ENCODE measurements at regions not wholly inside any gene's neighbourhood (a gene's known extent, or its start where the extent isn't known, plus 50 kb on each side); places are given as distances from the start of the nearest gene placed in this dataset.
A peak's percentile ranks its signal among the peaks of the same experiment; 100 is the strongest.

- H3K27me3 ChIP-seq (ENCODE audit: control insufficient read depth in 2 of 2, insufficient read depth in 2 of 2, low read length in 2 of 2), result no peaks in the 10 kb centered on the region
- H3K4me2 ChIP-seq (ENCODE audit: insufficient read depth, low read length), result no peak overlapping the region
- no peaks in the 10 kb centered on the region for H4K20me1 ChIP-seq (replicated peaks; ENCODE audit: control insufficient read depth, extremely low read depth, insufficient read depth, low read length)
- no peak for DNase-seq (ENCODE audit: low read depth, low spot score)
- H3K9me3 ChIP-seq (replicated peaks; ENCODE audit: control insufficient read depth, insufficient read depth, low read length), result no peaks in the 10 kb centered on the region
- H3K9ac ChIP-seq (replicated peaks; ENCODE audit: extremely low read depth, insufficient read depth, low read length), result no peak overlapping the region
- ChIA-PET POLR2A (no interaction called here), CTCF (interaction anchor here (0.6 kb wide), 2 partner anchors 11 to 120 kb away, joined by 3 read pairs; no protein-coding TSS in a partner anchor)
- no peak overlapping the region for H3K4me3 ChIP-seq (replicated peaks in 1 of 3; ENCODE audit: insufficient read depth in 1 of 3, low read depth in 1 of 3, low read length in 3 of 3)
- no peak overlapping the region for H3K27ac ChIP-seq (ENCODE audit: insufficient read depth, low read depth, low read length)
- H3K4me1 ChIP-seq (ENCODE audit: control insufficient read depth, extremely low read depth, insufficient read depth, low read length), result no peaks in the 10 kb centered on the region
- H3K9me1 ChIP-seq (replicated peaks; ENCODE audit: control insufficient read depth, extremely low read depth, insufficient read depth, low read length), result no peaks in the 10 kb centered on the region
- H3K36me3 ChIP-seq (ENCODE audit: control insufficient read depth in 2 of 2, extremely low read depth in 1 of 2, insufficient read depth in 2 of 2, low read length in 2 of 2), result no peaks in the 10 kb centered on the region
- TF ChIP-seq EZH2 (IDR thresholded peaks at IDR 0.05; ENCODE audit: borderline replicate concordance, low read depth, low read length, severe bottlenecking), result no peak
- peak; percentile 10 to 24 for TF ChIP-seq CTCF (IDR thresholded peaks at IDR 0.05; ENCODE audit: extremely low read depth in 1 of 2, insufficient read depth in 1 of 2, low read depth in 1 of 2, low read length in 2 of 2)
- no peak for TF ChIP-seq GATA2 (IDR thresholded peaks at IDR 0.05; ENCODE audit: insufficient read depth, insufficient read length, low read depth, low read length)
- intact Hi-C loops (cut with micrococcal nuclease) (loop anchor here (5.0 to 10.0 kb wide), 2 partner anchors 122 to 696 kb away; no protein-coding TSS in a partner anchor), dilution Hi-C loops (cut with MboI; ENCODE audit: extremely low pct_ligation_motif_present, low sequenced_read_pairs) (no loop called here)
- no peak for FAIRE-seq
- BruUV-seq (replicated peaks), result no TSS peak
- no peak overlapping the region for H2AFZ ChIP-seq (ENCODE audit: low read depth, low read length)
- no peaks in the 10 kb centered on the region for H3K79me2 ChIP-seq (ENCODE audit: control insufficient read depth, insufficient read depth, low read length)
These were observed 155.8 kb upstream of the LRP1B start for GRCh38 chr2:142286618-142287017.

GRCh38 chr2:142285480-142285879 lies 154.7 kb upstream of the LRP1B start:
- ChIA-PET POLR2A (no interaction called here), CTCF (no interaction called here)
- H3K4me2 ChIP-seq (ENCODE audit: insufficient read depth, low read length), result no peak overlapping the region
- dilution Hi-C loops (cut with MboI; ENCODE audit: extremely low pct_ligation_motif_present, low sequenced_read_pairs), result no loop called here
- no TSS peak for BruUV-seq (replicated peaks)
- DNase-seq (ENCODE audit: low read depth, low spot score) (no peak), FAIRE-seq (no peak)
- H3K27ac ChIP-seq (ENCODE audit: insufficient read depth, low read depth, low read length), result no peak overlapping the region
- H3K79me2 ChIP-seq (ENCODE audit: control insufficient read depth, insufficient read depth, low read length), result no peaks in the 10 kb centered on the region
- H3K9ac ChIP-seq (replicated peaks; ENCODE audit: extremely low read depth, insufficient read depth, low read length), result no peak overlapping the region
- H3K4me3 ChIP-seq (replicated peaks in 1 of 3; ENCODE audit: insufficient read depth in 1 of 3, low read depth in 1 of 3, low read length in 3 of 3), result no peak overlapping the region
- no peaks in the 10 kb centered on the region for H3K36me3 ChIP-seq (ENCODE audit: control insufficient read depth in 2 of 2, extremely low read depth in 1 of 2, insufficient read depth in 2 of 2, low read length in 2 of 2)
- no peaks in the 10 kb centered on the region for H3K4me1 ChIP-seq (ENCODE audit: control insufficient read depth, extremely low read depth, insufficient read depth, low read length)
- TF ChIP-seq FOS (IDR thresholded peaks at IDR 0.05; ENCODE audit: borderline replicate concordance, insufficient read depth, low read length), result no peak
- no peak for TF ChIP-seq POLR2AphosphoS5 (IDR thresholded peaks at IDR 0.05; ENCODE audit: insufficient read depth, low read depth, low read length)
- TF ChIP-seq EZH2 (IDR thresholded peaks at IDR 0.05; ENCODE audit: borderline replicate concordance, low read depth, low read length, severe bottlenecking), result no peak
- TF ChIP-seq MAX (IDR thresholded peaks at IDR 0.05; ENCODE audit: insufficient read depth, insufficient read length), result no peak
- no peak for TF ChIP-seq MYC (IDR thresholded peaks at IDR 0.05; ENCODE audit: low read depth, low read length)
- no peak for TF ChIP-seq CTCF (IDR thresholded peaks at IDR 0.05; ENCODE audit: extremely low read depth in 1 of 2, insufficient read depth in 1 of 2, low read depth in 1 of 2, low read length in 2 of 2)
- no peak for TF ChIP-seq GATA2 (IDR thresholded peaks at IDR 0.05; ENCODE audit: insufficient read depth, insufficient read length, low read depth, low read length)
- no peak for TF ChIP-seq POLR2A (IDR thresholded peaks at IDR 0.05; ENCODE audit: low read depth, low read length)
- TF ChIP-seq JUN (IDR thresholded peaks at IDR 0.05; ENCODE audit: borderline replicate concordance, insufficient read depth, insufficient read length, low read depth), result no peak
- intact Hi-C loops (cut with micrococcal nuclease), result loop anchor here (5.0 to 10.0 kb wide), 2 partner anchors 121 to 697 kb away; no protein-coding TSS in a partner anchor
- no peaks in the 10 kb centered on the region for H3K9me3 ChIP-seq (replicated peaks; ENCODE audit: control insufficient read depth, insufficient read depth, low read length)
- no peak overlapping the region for H2AFZ ChIP-seq (ENCODE audit: low read depth, low read length)
- H4K20me1 ChIP-seq (replicated peaks; ENCODE audit: control insufficient read depth, extremely low read depth, insufficient read depth, low read length), result no peaks in the 10 kb centered on the region
- no peaks in the 10 kb centered on the region for H3K9me1 ChIP-seq (replicated peaks; ENCODE audit: control insufficient read depth, extremely low read depth, insufficient read depth, low read length)
- H3K27me3 ChIP-seq (ENCODE audit: control insufficient read depth in 2 of 2, insufficient read depth in 2 of 2, low read length in 2 of 2), result no peaks in the 10 kb centered on the region

Data from endothelial cell of umbilical vein (primary cell).